ENCODE measurements at regions not wholly inside any gene's neighbourhood (a gene's known extent, or its start where the extent isn't known, plus 50 kb on each side); places are given as distances from the start of the nearest gene placed in this dataset.

DNA sequence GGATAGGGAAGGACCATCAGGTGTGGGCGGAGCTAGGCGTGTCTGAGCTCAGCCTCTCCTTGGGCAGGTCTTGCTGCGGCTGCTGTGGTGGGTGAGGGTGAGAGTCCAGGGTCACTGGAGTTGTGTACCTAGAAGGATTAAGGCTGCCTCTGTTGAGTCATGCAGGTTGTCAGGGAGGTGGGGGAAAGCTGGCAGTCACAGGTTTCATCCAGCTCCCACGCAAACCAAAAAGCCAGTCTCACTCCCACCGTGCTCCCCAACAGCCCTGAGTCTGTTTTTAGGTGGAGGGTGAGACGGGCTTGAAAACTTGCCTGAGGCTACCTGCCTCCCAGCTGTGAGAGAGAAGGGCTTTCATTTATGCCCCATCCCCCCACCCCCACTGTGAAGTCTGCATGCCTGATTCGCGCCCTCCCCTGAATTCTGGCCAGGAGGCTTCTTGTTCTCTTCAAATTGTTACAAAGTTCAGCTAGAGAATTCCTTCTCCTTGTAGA, 161.5 kb downstream of the MYLK4 start:
- TF ChIP-seq, protein P1, sequence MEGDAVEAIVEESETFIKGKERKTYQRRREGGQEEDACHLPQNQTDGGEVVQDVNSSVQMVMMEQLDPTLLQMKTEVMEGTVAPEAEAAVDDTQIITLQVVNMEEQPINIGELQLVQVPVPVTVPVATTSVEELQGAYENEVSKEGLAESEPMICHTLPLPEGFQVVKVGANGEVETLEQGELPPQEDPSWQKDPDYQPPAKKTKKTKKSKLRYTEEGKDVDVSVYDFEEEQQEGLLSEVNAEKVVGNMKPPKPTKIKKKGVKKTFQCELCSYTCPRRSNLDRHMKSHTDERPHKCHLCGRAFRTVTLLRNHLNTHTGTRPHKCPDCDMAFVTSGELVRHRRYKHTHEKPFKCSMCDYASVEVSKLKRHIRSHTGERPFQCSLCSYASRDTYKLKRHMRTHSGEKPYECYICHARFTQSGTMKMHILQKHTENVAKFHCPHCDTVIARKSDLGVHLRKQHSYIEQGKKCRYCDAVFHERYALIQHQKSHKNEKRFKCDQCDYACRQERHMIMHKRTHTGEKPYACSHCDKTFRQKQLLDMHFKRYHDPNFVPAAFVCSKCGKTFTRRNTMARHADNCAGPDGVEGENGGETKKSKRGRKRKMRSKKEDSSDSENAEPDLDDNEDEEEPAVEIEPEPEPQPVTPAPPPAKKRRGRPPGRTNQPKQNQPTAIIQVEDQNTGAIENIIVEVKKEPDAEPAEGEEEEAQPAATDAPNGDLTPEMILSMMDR (conservative IDR thresholded peaks at IDR 0.05; ENCODE audit: low read depth, low read length): no peak
- no peak for TF ChIP-seq EZH2phosphoT487 (IDR thresholded peaks at IDR 0.05; ENCODE audit: borderline replicate concordance, low read length)

All from PC-3 (cell line).